ENCODE measurements at regions not wholly inside any gene's neighbourhood (a gene's known extent, or its start where the extent isn't known, plus 50 kb on each side); places are given as distances from the start of the nearest gene placed in this dataset.

DNA sequence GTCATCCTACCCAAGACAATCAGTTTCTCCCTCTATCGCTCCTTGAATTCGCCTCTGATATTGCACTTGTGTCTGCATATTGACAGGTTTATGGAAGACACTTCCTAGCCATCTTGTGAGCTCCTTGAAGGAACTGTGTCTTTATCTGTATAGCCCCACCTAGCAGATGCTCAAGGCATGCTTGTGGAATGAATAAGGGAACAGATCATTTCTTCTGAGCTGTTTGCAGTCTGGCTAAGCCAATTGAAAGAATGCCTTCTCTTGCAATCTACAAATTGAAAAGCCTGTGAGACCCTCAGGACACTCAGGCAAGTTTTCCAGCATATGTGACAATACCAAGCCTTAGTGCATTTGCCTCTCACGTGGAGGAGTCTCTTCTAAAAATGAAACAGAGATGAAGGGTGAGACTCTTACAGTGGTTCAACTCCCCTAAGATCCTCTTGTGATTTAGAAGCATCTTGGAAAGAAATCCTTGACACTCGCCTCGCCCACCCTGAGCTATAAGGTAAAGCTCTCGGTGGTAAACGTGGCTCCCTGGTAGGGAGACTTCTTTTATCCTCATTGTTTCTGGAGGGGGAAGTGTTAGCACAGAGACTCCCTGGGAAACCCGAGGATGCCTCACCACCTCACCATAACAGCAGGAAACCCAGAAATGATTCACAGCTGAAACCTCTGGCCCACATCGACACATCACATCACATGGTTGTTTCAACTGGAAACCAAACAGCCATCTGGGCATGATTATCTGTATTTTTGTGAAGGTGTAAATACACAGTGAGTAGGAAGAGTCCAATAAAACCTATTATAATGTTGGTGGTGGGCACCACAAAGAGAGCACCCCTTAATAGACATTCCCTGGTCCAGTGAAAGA, 112.3 kb upstream of the BCL2L14 start (continued):
- TF ChIP-seq MEF2A (IDR thresholded peaks at IDR 0.05; ENCODE audit: insufficient read depth, low read depth, low read length), result no peak
- TF ChIP-seq CBFB (IDR thresholded peaks at IDR 0.05; ENCODE audit: low read depth), result no peak
- no peak for TF ChIP-seq TAF1 (IDR thresholded peaks at IDR 0.05; ENCODE audit: borderline replicate concordance, low read depth, low read length)
- no peak for TF ChIP-seq ZNF274 (IDR thresholded peaks at IDR 0.05; ENCODE audit: insufficient read depth, insufficient read length)
- TF ChIP-seq STAT3 (IDR thresholded peaks at IDR 0.05; ENCODE audit: low read depth, low read length), result no peak
- TF ChIP-seq, protein P1, sequence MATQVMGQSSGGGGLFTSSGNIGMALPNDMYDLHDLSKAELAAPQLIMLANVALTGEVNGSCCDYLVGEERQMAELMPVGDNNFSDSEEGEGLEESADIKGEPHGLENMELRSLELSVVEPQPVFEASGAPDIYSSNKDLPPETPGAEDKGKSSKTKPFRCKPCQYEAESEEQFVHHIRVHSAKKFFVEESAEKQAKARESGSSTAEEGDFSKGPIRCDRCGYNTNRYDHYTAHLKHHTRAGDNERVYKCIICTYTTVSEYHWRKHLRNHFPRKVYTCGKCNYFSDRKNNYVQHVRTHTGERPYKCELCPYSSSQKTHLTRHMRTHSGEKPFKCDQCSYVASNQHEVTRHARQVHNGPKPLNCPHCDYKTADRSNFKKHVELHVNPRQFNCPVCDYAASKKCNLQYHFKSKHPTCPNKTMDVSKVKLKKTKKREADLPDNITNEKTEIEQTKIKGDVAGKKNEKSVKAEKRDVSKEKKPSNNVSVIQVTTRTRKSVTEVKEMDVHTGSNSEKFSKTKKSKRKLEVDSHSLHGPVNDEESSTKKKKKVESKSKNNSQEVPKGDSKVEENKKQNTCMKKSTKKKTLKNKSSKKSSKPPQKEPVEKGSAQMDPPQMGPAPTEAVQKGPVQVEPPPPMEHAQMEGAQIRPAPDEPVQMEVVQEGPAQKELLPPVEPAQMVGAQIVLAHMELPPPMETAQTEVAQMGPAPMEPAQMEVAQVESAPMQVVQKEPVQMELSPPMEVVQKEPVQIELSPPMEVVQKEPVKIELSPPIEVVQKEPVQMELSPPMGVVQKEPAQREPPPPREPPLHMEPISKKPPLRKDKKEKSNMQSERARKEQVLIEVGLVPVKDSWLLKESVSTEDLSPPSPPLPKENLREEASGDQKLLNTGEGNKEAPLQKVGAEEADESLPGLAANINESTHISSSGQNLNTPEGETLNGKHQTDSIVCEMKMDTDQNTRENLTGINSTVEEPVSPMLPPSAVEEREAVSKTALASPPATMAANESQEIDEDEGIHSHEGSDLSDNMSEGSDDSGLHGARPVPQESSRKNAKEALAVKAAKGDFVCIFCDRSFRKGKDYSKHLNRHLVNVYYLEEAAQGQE (IDR thresholded peaks at IDR 0.05; ENCODE audit: low read depth, low read length), result no peak
- no peak for TF ChIP-seq KLF5 (IDR thresholded peaks at IDR 0.05; ENCODE audit: partially characterized antibody)
- TF ChIP-seq, protein P2, sequence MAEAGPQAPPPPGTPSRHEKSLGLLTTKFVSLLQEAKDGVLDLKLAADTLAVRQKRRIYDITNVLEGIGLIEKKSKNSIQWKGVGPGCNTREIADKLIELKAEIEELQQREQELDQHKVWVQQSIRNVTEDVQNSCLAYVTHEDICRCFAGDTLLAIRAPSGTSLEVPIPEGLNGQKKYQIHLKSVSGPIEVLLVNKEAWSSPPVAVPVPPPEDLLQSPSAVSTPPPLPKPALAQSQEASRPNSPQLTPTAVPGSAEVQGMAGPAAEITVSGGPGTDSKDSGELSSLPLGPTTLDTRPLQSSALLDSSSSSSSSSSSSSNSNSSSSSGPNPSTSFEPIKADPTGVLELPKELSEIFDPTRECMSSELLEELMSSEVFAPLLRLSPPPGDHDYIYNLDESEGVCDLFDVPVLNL (IDR thresholded peaks at IDR 0.05; ENCODE audit: low read depth, low read length), result no peak
- TF ChIP-seq, protein P3, sequence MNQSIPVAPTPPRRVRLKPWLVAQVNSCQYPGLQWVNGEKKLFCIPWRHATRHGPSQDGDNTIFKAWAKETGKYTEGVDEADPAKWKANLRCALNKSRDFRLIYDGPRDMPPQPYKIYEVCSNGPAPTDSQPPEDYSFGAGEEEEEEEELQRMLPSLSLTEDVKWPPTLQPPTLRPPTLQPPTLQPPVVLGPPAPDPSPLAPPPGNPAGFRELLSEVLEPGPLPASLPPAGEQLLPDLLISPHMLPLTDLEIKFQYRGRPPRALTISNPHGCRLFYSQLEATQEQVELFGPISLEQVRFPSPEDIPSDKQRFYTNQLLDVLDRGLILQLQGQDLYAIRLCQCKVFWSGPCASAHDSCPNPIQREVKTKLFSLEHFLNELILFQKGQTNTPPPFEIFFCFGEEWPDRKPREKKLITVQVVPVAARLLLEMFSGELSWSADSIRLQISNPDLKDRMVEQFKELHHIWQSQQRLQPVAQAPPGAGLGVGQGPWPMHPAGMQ (IDR thresholded peaks at IDR 0.05; ENCODE audit: borderline replicate concordance), result no peak
- no peak for TF ChIP-seq HDGF (IDR thresholded peaks at IDR 0.05)
- no peak for TF ChIP-seq RCOR1 (conservative IDR thresholded peaks at IDR 0.05; ENCODE audit: low read depth, low read length)
- TF ChIP-seq FOS (IDR thresholded peaks at IDR 0.05; ENCODE audit: borderline replicate concordance, extremely low read depth, insufficient read length), result no peak
- TF ChIP-seq YY1 (IDR thresholded peaks at IDR 0.05; ENCODE audit: low read depth, low read length), result no peak
- TF ChIP-seq EZH2 (IDR thresholded peaks at IDR 0.05; ENCODE audit: borderline replicate concordance, control insufficient read depth, low read depth, low read length), result no peak
- TF ChIP-seq BHLHE40 (IDR thresholded peaks at IDR 0.05; ENCODE audit: borderline replicate concordance in 1 of 2, low read depth in 2 of 2, low read length in 1 of 2), result no peak
- TF ChIP-seq, protein P4, sequence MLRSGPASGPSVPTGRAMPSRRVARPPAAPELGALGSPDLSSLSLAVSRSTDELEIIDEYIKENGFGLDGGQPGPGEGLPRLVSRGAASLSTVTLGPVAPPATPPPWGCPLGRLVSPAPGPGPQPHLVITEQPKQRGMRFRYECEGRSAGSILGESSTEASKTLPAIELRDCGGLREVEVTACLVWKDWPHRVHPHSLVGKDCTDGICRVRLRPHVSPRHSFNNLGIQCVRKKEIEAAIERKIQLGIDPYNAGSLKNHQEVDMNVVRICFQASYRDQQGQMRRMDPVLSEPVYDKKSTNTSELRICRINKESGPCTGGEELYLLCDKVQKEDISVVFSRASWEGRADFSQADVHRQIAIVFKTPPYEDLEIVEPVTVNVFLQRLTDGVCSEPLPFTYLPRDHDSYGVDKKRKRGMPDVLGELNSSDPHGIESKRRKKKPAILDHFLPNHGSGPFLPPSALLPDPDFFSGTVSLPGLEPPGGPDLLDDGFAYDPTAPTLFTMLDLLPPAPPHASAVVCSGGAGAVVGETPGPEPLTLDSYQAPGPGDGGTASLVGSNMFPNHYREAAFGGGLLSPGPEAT (IDR thresholded peaks at IDR 0.05; ENCODE audit: low read depth), result no peak
- no peak for TF ChIP-seq CHD4 (IDR thresholded peaks at IDR 0.05)
- TF ChIP-seq, protein P5, sequence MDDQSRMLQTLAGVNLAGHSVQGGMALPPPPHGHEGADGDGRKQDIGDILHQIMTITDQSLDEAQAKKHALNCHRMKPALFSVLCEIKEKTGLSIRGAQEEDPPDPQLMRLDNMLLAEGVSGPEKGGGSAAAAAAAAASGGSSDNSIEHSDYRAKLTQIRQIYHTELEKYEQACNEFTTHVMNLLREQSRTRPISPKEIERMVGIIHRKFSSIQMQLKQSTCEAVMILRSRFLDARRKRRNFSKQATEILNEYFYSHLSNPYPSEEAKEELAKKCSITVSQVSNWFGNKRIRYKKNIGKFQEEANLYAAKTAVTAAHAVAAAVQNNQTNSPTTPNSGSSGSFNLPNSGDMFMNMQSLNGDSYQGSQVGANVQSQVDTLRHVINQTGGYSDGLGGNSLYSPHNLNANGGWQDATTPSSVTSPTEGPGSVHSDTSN (IDR thresholded peaks at IDR 0.05; ENCODE audit: insufficient replicate concordance, low read depth, low read length), result no peak
- no peak for TF ChIP-seq SMAD1 (IDR thresholded peaks at IDR 0.05; ENCODE audit: low read depth, partially characterized antibody)
- TF ChIP-seq BCL11A (IDR thresholded peaks at IDR 0.05; ENCODE audit: low read depth, low read length), result peak; percentile 14; the same call in 1 of the 2 replicates
- TF ChIP-seq SMC3 (IDR thresholded peaks at IDR 0.05; ENCODE audit: borderline replicate concordance, low read length), result 0 out of 2 replicates have a peak, but pooled peaks have one; percentile 6

Measured in GM12878 (cell line).